ENCODE measurements at regions not wholly inside any gene's neighbourhood (a gene's known extent, or its start where the extent isn't known, plus 50 kb on each side); places are given as distances from the start of the nearest gene placed in this dataset.

DNA sequence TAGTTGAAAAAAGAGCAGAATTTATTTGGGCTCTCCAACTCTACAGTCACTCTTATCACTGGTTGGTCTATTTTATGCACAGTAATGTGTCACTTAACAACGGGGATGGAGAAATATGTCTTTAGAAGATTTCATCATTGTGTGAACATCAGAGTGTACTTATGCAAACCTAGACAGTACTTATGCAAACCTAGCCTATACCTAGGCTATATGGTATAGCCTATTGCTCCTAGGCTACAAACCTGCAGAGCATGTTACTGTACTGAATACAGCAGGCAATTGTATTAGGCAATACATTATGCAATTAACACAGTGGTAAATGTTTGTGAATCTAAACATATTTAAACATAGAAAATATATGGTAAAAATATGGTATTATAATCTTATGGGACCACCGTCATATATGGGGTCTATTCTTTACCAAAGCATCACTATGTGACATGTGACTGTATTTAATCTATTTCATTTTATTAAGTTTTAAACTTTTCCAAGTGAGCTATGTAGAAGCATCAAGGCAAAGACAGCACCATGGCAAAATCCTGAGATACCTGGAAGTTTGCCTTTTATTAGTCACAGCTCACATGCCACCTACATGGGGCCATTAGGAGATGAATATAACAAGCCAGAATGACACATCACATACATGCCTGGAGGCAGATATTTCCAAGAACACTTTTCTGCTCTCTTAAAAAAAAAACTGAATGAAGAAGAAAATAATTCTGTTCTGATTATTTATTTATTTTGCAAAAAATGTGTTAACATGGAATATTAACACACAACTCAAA, 537.4 kb downstream of the TUSC7 start:
- no peak for DNase-seq (ENCODE audit: low read depth)
- H3K4me3 ChIP-seq (ENCODE audit: low read depth, low read length), result no peak overlapping the region
- TF ChIP-seq, protein P1, sequence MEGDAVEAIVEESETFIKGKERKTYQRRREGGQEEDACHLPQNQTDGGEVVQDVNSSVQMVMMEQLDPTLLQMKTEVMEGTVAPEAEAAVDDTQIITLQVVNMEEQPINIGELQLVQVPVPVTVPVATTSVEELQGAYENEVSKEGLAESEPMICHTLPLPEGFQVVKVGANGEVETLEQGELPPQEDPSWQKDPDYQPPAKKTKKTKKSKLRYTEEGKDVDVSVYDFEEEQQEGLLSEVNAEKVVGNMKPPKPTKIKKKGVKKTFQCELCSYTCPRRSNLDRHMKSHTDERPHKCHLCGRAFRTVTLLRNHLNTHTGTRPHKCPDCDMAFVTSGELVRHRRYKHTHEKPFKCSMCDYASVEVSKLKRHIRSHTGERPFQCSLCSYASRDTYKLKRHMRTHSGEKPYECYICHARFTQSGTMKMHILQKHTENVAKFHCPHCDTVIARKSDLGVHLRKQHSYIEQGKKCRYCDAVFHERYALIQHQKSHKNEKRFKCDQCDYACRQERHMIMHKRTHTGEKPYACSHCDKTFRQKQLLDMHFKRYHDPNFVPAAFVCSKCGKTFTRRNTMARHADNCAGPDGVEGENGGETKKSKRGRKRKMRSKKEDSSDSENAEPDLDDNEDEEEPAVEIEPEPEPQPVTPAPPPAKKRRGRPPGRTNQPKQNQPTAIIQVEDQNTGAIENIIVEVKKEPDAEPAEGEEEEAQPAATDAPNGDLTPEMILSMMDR (IDR thresholded peaks at IDR 0.05; ENCODE audit: low read depth, low read length, missing control alignments), result no peak

DNA sequence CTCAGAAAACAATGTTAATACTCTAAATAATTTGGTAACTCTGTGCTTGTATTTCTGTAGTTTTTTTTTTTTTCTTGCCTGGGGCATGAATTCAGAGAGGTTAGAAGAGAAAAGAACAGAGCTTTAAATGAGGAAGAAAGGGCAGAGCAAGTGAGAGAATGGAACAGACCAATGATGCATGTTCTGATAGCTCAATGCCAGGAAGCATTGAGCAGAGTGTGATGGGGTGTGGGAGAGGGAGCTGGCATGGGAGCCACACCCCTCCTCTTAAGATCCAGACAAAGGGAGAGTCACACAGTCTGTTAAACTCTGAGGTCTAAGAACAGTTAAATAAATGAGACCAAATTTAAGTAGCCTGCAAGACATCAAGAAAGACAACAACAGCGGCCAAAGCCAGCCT, 538.6 kb downstream of the TUSC7 start:
- TF ChIP-seq, protein P1 (IDR thresholded peaks at IDR 0.05; ENCODE audit: low read depth, low read length, missing control alignments), result no peak
- H3K4me3 ChIP-seq (ENCODE audit: low read depth, low read length), result no peak overlapping the region
- DNase-seq (ENCODE audit: low read depth), result no peak

DNA sequence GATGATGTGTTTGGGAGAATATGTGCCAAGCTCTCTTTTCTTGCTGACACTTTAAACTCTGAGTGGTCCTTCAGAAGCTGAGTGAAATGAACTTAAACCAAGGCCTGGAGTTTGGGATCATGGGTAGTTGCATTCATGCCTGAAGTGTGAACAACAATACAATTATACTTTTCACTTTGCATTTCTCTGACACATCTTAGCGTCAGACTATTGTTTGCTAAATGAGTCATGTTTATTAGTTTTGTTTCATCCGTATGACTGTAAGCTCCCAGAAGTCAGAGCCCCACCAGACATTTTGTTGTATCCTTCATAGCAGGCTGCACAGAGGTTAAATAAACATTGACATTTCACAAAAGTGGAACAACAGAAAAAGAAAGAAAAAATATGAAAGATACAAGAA, 542.6 kb downstream of the TUSC7 start:
- TF ChIP-seq, protein P1 (IDR thresholded peaks at IDR 0.05; ENCODE audit: low read depth, low read length, missing control alignments), result no peak
- DNase-seq (ENCODE audit: low read depth), result no peak
- H3K4me3 ChIP-seq (ENCODE audit: low read depth, low read length), result no peak overlapping the region

DNA sequence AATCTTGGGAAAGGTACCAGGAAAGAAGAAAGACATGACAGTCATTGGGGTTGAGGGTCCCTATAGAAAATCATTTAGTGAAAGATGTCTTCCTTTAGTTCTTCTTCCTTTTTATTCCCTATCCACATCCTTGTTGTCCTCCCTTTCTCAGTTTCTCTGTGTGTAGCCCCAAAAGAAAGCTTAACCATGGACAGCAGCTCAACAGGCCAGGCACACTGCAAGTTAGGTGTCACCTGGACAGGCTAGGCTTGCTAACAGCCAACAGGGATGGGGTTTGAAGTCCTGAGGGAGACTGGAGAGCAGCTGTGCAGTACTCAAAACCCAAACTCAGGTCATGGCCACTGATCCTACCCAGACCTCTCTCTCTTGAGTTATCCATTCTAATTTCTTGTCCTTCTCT, 543.1 kb downstream of the TUSC7 start:
- TF ChIP-seq, protein P1 (IDR thresholded peaks at IDR 0.05; ENCODE audit: low read depth, low read length, missing control alignments), result no peak
- DNase-seq (ENCODE audit: low read depth), result no peak
- H3K4me3 ChIP-seq (ENCODE audit: low read depth, low read length), result no peak overlapping the region

DNA sequence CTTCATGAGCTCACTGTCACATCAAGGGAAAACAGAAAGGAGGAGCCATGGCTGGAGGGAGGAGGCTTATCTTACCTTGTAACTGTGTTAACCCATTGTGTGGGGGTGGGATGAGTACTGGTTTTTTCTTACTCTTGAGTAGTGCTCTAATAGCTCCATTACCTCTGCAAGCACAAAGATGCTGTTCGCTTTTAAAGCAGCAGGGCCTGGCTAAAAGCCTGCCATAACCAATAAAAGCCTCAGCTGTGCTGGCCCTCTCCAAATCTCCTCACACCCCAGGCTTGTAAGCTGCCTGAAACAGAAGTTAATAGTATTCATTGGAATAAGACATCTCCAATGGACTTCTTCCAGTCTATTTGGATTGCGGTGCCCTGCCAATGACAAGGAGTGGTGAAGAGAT, 544.1 kb downstream of the TUSC7 start:
- DNase-seq (ENCODE audit: low read depth), result no peak
- H3K4me3 ChIP-seq (ENCODE audit: low read depth, low read length), result no peak overlapping the region
- TF ChIP-seq, protein P1 (IDR thresholded peaks at IDR 0.05; ENCODE audit: low read depth, low read length, missing control alignments), result no peak

DNA sequence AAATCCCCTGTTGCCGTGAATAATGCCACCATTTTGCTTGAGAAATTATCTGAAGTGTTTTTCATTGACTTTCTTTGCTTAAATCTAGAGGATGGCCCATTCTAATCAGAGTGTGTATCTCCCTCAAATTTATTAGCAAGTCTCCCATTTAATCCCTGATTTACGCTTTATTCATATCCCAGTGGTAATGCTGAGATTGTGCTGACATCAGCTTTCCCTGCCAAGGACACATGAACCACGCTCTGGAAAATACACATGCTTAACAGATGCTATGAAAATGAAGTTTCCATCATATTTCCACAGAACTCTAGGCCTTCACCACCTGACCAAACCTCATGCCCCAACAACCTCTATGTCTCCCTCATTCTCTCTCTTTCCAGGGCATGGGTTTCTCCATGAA, 545.4 kb downstream of the TUSC7 start:
- TF ChIP-seq, protein P1 (IDR thresholded peaks at IDR 0.05; ENCODE audit: low read depth, low read length, missing control alignments), result no peak
- no peak for DNase-seq (ENCODE audit: low read depth)
- no peak overlapping the region for H3K4me3 ChIP-seq (ENCODE audit: low read depth, low read length)

DNA sequence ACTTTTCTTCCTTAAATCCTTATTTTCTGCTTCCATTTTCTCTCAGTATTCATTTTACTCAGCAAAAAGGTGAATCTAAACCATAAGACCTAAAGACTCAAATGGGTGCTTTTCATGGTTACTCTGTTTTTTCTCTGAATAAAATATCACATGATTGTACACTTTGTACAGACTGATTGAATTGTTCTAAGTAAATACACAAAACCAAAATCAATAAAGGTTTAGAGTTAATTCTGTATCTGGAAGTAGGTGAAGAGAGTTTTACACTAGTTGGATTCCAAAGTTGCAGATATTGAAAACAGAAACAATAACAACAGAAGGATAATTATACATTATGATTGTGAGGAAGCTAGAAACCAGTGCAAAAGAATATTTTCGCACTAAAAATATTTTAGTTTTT, 546.2 kb downstream of the TUSC7 start:
- TF ChIP-seq, protein P1 (IDR thresholded peaks at IDR 0.05; ENCODE audit: low read depth, low read length, missing control alignments), result no peak
- no peak for DNase-seq (ENCODE audit: low read depth)
- no peak overlapping the region for H3K4me3 ChIP-seq (ENCODE audit: low read depth, low read length)

Data from GM12864 (cell line).